ENCODE measurements at regions not wholly inside any gene's neighbourhood (a gene's known extent, or its start where the extent isn't known, plus 50 kb on each side); places are given as distances from the start of the nearest gene placed in this dataset.

DNA sequence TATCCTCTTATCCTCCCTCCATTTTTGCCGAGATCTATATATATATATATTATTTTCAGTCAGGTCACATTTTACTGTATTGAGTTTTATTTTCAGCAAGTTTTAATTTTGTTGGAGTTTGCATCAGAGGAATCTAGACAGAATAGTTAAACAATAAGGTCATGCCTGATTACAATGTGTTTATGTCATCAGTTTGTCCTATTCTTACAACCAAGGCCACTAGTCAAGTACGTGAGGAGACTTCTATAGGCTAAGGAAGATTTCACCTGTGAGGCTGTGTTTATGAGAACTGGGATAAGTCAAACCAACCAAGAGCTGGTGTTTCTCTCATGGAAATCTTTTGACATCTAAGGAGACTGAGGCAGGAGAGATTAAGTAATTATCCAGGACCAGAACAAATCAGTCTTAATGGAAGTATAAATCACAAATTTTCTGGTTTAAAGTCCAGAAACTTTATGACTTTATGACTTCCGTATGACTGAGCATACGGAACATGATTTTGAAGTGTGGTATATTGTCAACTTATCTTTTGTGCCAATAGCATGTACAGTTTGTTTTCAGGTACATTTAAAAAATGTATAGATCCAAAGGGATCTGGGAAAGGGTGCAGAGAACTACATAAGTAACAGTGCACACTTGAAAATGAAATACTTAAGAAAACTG is 100.0 kb upstream of the DTNA start:
- DNase-seq (ENCODE audit: low read depth) = no peak
- H3K4me3 ChIP-seq (ENCODE audit: low read depth, low read length) = no peak overlapping the region
- TF ChIP-seq CTCF (IDR thresholded peaks at IDR 0.05; ENCODE audit: insufficient read depth, low read depth, low read length, missing control alignments) = no peak

DNA sequence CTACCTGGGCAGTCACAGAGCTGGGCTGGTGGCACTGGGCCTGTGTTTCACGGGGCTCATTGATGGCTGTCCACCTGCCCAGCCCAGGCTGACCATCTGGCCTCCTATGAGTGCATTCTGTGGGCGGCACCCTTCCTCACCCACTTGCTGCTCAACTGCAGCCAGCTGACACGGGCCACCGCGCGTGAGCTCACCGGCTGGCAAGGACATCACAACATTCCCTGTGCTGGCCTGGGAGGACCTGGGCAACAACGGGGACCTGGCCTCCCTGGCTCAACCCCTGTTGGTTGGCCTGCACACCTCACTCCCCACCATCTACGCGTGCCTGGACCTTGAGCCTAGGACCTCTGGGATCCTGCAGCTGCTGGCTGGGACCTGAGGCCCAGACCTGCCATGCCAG is 98.2 kb upstream of the DTNA start:
- DNase-seq (ENCODE audit: low read depth) = no peak
- no peak overlapping the region for H3K4me3 ChIP-seq (ENCODE audit: low read depth, low read length)
- TF ChIP-seq CTCF (IDR thresholded peaks at IDR 0.05; ENCODE audit: insufficient read depth, low read depth, low read length, missing control alignments) = no peak

GRCh38 chr18:34620258-34620861 is 89.7 kb upstream of the DTNA start:
- no peak overlapping the region for H3K4me3 ChIP-seq (ENCODE audit: low read depth, low read length)
- no peak for TF ChIP-seq CTCF (IDR thresholded peaks at IDR 0.05; ENCODE audit: insufficient read depth, low read depth, low read length, missing control alignments)
- DNase-seq (ENCODE audit: low read depth) = no peak

DNA sequence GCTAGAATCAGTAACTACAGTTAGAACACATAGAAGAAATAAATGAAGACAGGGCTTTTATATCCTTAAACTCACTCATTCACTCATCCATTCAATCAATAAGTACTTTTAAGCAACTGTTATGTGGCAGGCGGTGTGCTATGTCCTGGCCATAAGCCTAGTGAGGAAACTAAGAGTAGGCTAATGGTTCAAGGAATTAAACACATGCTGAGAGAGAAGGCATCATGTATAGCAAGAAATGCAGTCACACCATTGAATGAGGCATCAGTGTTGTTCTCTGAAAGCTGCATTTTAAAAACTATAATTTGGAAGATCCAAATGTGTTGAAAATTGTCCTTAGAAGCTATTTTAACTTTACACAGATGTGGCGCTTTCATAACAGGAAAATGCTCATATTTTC is 86.5 kb upstream of the DTNA start:
- no peak for TF ChIP-seq CTCF (IDR thresholded peaks at IDR 0.05; ENCODE audit: insufficient read depth, low read depth, low read length, missing control alignments)
- no peak for DNase-seq (ENCODE audit: low read depth)

GRCh38 chr18:34624551-34624950 is 85.5 kb upstream of the DTNA start:
- DNase-seq (ENCODE audit: low read depth) = no peak
- H3K4me3 ChIP-seq (ENCODE audit: low read depth, low read length) = no peak overlapping the region
- no peak for TF ChIP-seq CTCF (IDR thresholded peaks at IDR 0.05; ENCODE audit: insufficient read depth, low read depth, low read length, missing control alignments)

More for the DNA sequence above, 86.5 kb upstream of the DTNA start:
- no peak overlapping the region for H3K4me3 ChIP-seq (ENCODE audit: low read depth, low read length)

- DNase-seq (ENCODE audit: low read depth) = no peak
- no peak for TF ChIP-seq CTCF (IDR thresholded peaks at IDR 0.05; ENCODE audit: insufficient read depth, low read depth, low read length, missing control alignments)
- no peak overlapping the region for H3K4me3 ChIP-seq (ENCODE audit: low read depth, low read length)
Observed at GRCh38 chr18:34626404-34627136, 83.5 kb upstream of the DTNA start.

Data from GM12865 (cell line).